ENCODE measurements at regions not wholly inside any gene's neighbourhood (a gene's known extent, or its start where the extent isn't known, plus 50 kb on each side); places are given as distances from the start of the nearest gene placed in this dataset. TPM values are rescaled to one million over a fixed set of nuclear protein-coding genes. Genes with fewer than 3 reads are reported as not detected.

DNA sequence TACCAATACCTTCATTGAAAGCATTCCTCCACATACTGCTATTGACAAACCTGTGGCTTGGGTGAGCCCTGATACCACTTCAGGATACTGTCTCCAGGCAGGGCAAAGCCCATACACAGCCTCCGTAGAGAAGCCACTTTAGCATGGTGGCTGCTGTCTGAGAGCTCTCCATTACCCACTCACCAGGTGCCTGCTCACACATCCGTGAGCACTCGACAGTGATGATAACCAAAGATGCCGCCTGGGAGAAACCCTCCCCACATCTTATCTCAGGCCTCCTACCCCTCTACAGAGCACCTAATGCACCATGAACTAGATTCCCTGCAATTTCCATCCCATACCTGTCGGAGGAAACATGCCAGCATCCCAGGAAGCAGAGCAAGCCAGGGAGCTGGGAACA lies 57.6 kb upstream of the KLHL29 start:
- H3K4me3 ChIP-seq (ENCODE audit: low read length in 2 of 2) = no peak overlapping the region
- no peak overlapping the region for H2BK12ac ChIP-seq (ENCODE audit: low read length)
- H3K27ac ChIP-seq (replicated peaks; ENCODE audit: low read length) = no peak overlapping the region
- no peak overlapping the region for H2AK5ac ChIP-seq (ENCODE audit: low read depth, low read length)
- H2BK15ac ChIP-seq (ENCODE audit: low read length) = no peak overlapping the region
- H4K91ac ChIP-seq (ENCODE audit: low read depth, low read length, poor library complexity) = no peak overlapping the region
- WGBS, 2 donors (ENCODE audit: extremely low coverage in 2 of 2, insufficient read length in 2 of 2, insufficient replicate concordance in 1 of 2) = no CpG with 5 or more reads among the region's 5 CpGs
- H2BK120ac ChIP-seq (ENCODE audit: low read depth, low read length) = no peak overlapping the region
- H3K18ac ChIP-seq (ENCODE audit: low read length) = no peak overlapping the region
- H3K23ac ChIP-seq (ENCODE audit: low read depth, low read length, poor library complexity) = no peak overlapping the region
- no peak for DNase-seq (ENCODE audit: low spot score)
- peaks cover 0 to 15% (median 0%) of the 10 kb centered on the region in 3 experiments for H3K27me3 ChIP-seq (ENCODE audit: control insufficient read depth in 3 of 3, insufficient read depth in 3 of 3, low read depth in 1 of 3, low read length in 3 of 3)
- no peak overlapping the region for H3K9ac ChIP-seq (ENCODE audit: low read depth, low read length, poor library complexity)
- H4K8ac ChIP-seq (ENCODE audit: low read depth, low read length) = no peak overlapping the region
- no peaks in the 10 kb centered on the region for H3K79me1 ChIP-seq (ENCODE audit: low read depth, low read length)
- no peak overlapping the region for H2AFZ ChIP-seq (ENCODE audit: low read length)
- H3K14ac ChIP-seq (ENCODE audit: low read length) = no peak overlapping the region
- no peak overlapping the region for H2BK5ac ChIP-seq (ENCODE audit: low read length)
- H3K4me2 ChIP-seq (ENCODE audit: insufficient read depth, low read length, poor library complexity, severe bottlenecking) = no peak overlapping the region
- H3K4ac ChIP-seq (ENCODE audit: low read length) = no peak overlapping the region
- no peaks in the 10 kb centered on the region for H3K4me1 ChIP-seq (ENCODE audit: control insufficient read depth in 2 of 2, insufficient read depth in 1 of 2, low read depth in 1 of 2, low read length in 2 of 2)
- H3K36me3 ChIP-seq (replicated peaks in 1 of 2; ENCODE audit: control insufficient read depth in 2 of 2, insufficient read depth in 2 of 2, low read length in 2 of 2) = no peaks in the 10 kb centered on the region
- no peaks in the 10 kb centered on the region for H3K9me3 ChIP-seq (replicated peaks in 1 of 2; ENCODE audit: control insufficient read depth in 2 of 2, insufficient read depth in 1 of 2, low read depth in 1 of 2, low read length in 2 of 2)

DNA sequence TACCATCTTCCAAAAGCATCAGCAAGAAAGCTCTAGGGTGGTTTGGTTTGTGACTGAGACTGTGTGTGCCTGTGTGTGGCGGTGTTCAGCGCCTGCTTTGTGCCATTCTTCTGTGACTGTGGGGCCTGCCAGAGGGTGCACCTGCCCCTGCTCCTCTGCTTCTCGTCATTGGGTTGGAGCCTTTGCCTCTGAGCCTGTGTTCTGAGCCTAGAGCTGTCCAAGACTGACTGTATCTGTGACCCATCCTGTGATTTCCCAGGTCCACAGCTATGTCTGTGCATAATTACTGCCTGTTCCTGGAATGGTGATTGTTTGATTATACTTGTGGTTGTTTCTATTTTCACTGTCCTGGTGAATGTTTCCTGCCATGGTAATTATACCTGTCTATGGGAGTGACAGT lies 57.1 kb upstream of the KLHL29 start:
- Histone ChIP-seq H2BK15ac (ENCODE audit: low read length) (no peak overlapping the region), H3K27ac (replicated peaks; ENCODE audit: low read length) (no peak overlapping the region), H3K4me3 (ENCODE audit: low read length in 2 of 2) (no peak overlapping the region), H3K4ac (ENCODE audit: low read length) (no peak overlapping the region), H3K23ac (ENCODE audit: low read depth, low read length, poor library complexity) (no peak overlapping the region), H2BK12ac (ENCODE audit: low read length) (no peak overlapping the region), H3K9me3 (replicated peaks in 1 of 2; ENCODE audit: control insufficient read depth in 2 of 2, insufficient read depth in 1 of 2, low read depth in 1 of 2, low read length in 2 of 2) (no peaks in the 10 kb centered on the region), H2AK5ac (ENCODE audit: low read depth, low read length) (no peak overlapping the region), H4K91ac (ENCODE audit: low read depth, low read length, poor library complexity) (no peak overlapping the region), H3K9ac (ENCODE audit: low read depth, low read length, poor library complexity) (no peak overlapping the region), H3K14ac (ENCODE audit: low read length) (no peak overlapping the region), H2BK120ac (ENCODE audit: low read depth, low read length) (no peak overlapping the region), H2BK5ac (ENCODE audit: low read length) (no peak overlapping the region), H3K4me2 (ENCODE audit: insufficient read depth, low read length, poor library complexity, severe bottlenecking) (no peak overlapping the region), H3K36me3 (replicated peaks in 1 of 2; ENCODE audit: control insufficient read depth in 2 of 2, insufficient read depth in 2 of 2, low read length in 2 of 2) (no peaks in the 10 kb centered on the region), H3K27me3 (ENCODE audit: control insufficient read depth in 3 of 3, insufficient read depth in 3 of 3, low read depth in 1 of 3, low read length in 3 of 3) (peaks cover 0 to 12% (median 0%) of the 10 kb centered on the region in 3 experiments), H2AFZ (ENCODE audit: low read length) (no peak overlapping the region), H3K79me1 (ENCODE audit: low read depth, low read length) (no peaks in the 10 kb centered on the region), H3K4me1 (ENCODE audit: control insufficient read depth in 2 of 2, insufficient read depth in 1 of 2, low read depth in 1 of 2, low read length in 2 of 2) (no peaks in the 10 kb centered on the region), H4K8ac (ENCODE audit: low read depth, low read length) (no peak overlapping the region), H3K18ac (ENCODE audit: low read length) (no peak overlapping the region)
- WGBS, 2 donors (ENCODE audit: extremely low coverage in 2 of 2, insufficient read length in 2 of 2, insufficient replicate concordance in 1 of 2) = no CpG with 5 or more reads among the region's 3 CpGs
- DNase-seq (ENCODE audit: low spot score) = no peak

DNA sequence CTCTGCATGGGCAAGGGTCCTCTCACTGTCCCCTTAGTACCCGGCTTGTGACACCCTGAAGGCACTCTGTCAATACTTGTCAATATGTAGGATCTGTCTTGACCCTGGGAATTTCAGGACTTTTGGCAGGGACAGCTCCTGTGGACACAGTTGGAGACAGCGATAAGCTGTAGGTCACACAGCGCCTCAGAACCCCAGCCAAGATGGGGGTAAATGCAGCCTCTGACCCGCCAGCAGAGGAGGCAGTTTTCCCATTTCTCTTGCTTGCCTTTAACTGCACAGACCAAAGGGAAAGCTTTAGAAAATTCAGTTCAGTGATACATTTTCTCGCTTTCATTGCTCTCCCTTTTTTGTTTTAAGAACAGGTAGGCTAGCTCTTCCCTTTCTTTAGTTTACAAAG lies 54.8 kb upstream of the KLHL29 start:
- Histone ChIP-seq H3K4me2 (ENCODE audit: insufficient read depth, low read length, poor library complexity, severe bottlenecking) (no peak overlapping the region), H3K79me1 (ENCODE audit: low read depth, low read length) (no peaks in the 10 kb centered on the region), H2BK15ac (ENCODE audit: low read length) (no peak overlapping the region), H2AFZ (ENCODE audit: low read length) (no peak overlapping the region), H3K27ac (replicated peaks; ENCODE audit: low read length) (no peak overlapping the region), H3K23ac (ENCODE audit: low read depth, low read length, poor library complexity) (no peak overlapping the region), H4K8ac (ENCODE audit: low read depth, low read length) (no peak overlapping the region), H2AK5ac (ENCODE audit: low read depth, low read length) (no peak overlapping the region), H3K4ac (ENCODE audit: low read length) (no peak overlapping the region), H3K4me3 (ENCODE audit: low read length in 2 of 2) (no peak overlapping the region), H3K9me3 (replicated peaks in 1 of 2; ENCODE audit: control insufficient read depth in 2 of 2, insufficient read depth in 1 of 2, low read depth in 1 of 2, low read length in 2 of 2) (no peaks in the 10 kb centered on the region), H3K18ac (ENCODE audit: low read length) (no peak overlapping the region), H2BK5ac (ENCODE audit: low read length) (no peak overlapping the region), H3K27me3 (ENCODE audit: control insufficient read depth in 3 of 3, insufficient read depth in 3 of 3, low read depth in 1 of 3, low read length in 3 of 3) (peaks cover 0 to 29% (median 0%) of the 10 kb centered on the region in 3 experiments), H4K91ac (ENCODE audit: low read depth, low read length, poor library complexity) (no peak overlapping the region), H2BK12ac (ENCODE audit: low read length) (no peak overlapping the region), H3K4me1 (ENCODE audit: control insufficient read depth in 2 of 2, insufficient read depth in 1 of 2, low read depth in 1 of 2, low read length in 2 of 2) (no peaks in the 10 kb centered on the region), H3K36me3 (replicated peaks in 1 of 2; ENCODE audit: control insufficient read depth in 2 of 2, insufficient read depth in 2 of 2, low read length in 2 of 2) (no peaks in the 10 kb centered on the region), H3K9ac (ENCODE audit: low read depth, low read length, poor library complexity) (no peak overlapping the region), H2BK120ac (ENCODE audit: low read depth, low read length) (no peak overlapping the region), H3K14ac (ENCODE audit: low read length) (no peak overlapping the region)
- DNase-seq (ENCODE audit: low spot score) = peak; percentile 49
- WGBS, 2 donors (ENCODE audit: extremely low coverage in 2 of 2, insufficient read length in 2 of 2, insufficient replicate concordance in 1 of 2) = no CpG with 5 or more reads among the region's 5 CpGs

Small RNA genes in the stretch of these regions (small RNA-seq; reads per million reads assigned to genes)
- gene AC099799.1 (ENCODE audit: insufficient read depth) (not detected), gene RN7SL117P (ENCODE audit: insufficient read depth) (not detected), gene RNA5SP87 (ENCODE audit: insufficient read depth) (35.9 reads per million, percentile 90 among the genes with 10 or more reads in this experiment)
